Caco-2 (cell line): ENCODE measurements at regions not wholly inside any gene's neighbourhood (a gene's known extent, or its start where the extent isn't known, plus 50 kb on each side); places are given as distances from the start of the nearest gene placed in this dataset.

Experiments
- BruUV-seq: library from RNA; stranded (reverse); fragments of 400-500 nt; replicated peaks from 2 replicates; lab custom pipeline; 2021; lab: Mats Ljungman, UMichigan
- CTCF ChIA-PET: fragments of 300-600 bp; sonication (Branson Sonifier 250); formaldehyde crosslinking; loops from one replicate; lab custom pipeline; 2022; ENCODE audit warnings: antibody characterized with exemption; lab: Charles Lee
- POLR2A ChIA-PET: fragments of 300-600 bp; sonication (Branson Sonifier 250); formaldehyde crosslinking; loops from one replicate; lab custom pipeline; 2022; ENCODE audit warnings: antibody characterized with exemption; lab: Charles Lee
- DNase-seq, 2 experiments: peaks; one replicate each; pipeline versions ENCODE4 v3.0.0 to v3.0.0-alpha.2; 2020 to 2022
- H3K27me3 ChIP-seq: replicated peaks from 2 replicates; pipeline ENCODE4 v1.6.0; 2011; ENCODE audit warnings: low read length; ENCODE audit not compliant: control insufficient read depth, insufficient read depth
- H3K36me3 ChIP-seq: 2 replicates; pipeline ENCODE4 v1.5.1; 2011; ENCODE audit warnings: low read length; ENCODE audit not compliant: control insufficient read depth, insufficient read depth
- H3K4me1 ChIP-seq: fragments of 250-450 bp; sonication (Bioruptor Pico); 2 replicates; pipeline ENCODE4 v1.5.1; 2020; ENCODE audit warnings: mild to moderate bottlenecking
- H3K4me3 ChIP-seq: 2 replicates; pipeline ENCODE4 v1.5.1; 2011; ENCODE audit warnings: low read depth, mild to moderate bottlenecking, control low read depth, low read length
- H3K9me3 ChIP-seq: fragments of 250-450 bp; sonication (Bioruptor Pico); 2 replicates; pipeline ENCODE4 v1.5.1; 2020; ENCODE audit warnings: mild to moderate bottlenecking, moderate library complexity
- H3K27ac Mint-ChIP-seq: one replicate; pipeline ENCODE4 v1.8.0; 2022; ENCODE audit warnings: mixed read lengths; ENCODE audit not compliant: unreplicated experiment
- H3K27me3 Mint-ChIP-seq: one replicate; pipeline ENCODE4 v1.8.0; 2022; ENCODE audit warnings: mixed read lengths; ENCODE audit not compliant: insufficient read depth, unreplicated experiment
- H3K36me3 Mint-ChIP-seq: one replicate; pipeline ENCODE4 v1.8.0; 2022; ENCODE audit warnings: mild to moderate bottlenecking, mixed read lengths; ENCODE audit not compliant: insufficient read depth, unreplicated experiment
- H3K4me1 Mint-ChIP-seq: one replicate; pipeline ENCODE4 v1.8.0; 2022; ENCODE audit warnings: low read depth, mixed read lengths; ENCODE audit not compliant: unreplicated experiment
- H3K4me3 Mint-ChIP-seq: one replicate; pipeline ENCODE4 v1.8.0; 2022; ENCODE audit warnings: mild to moderate bottlenecking, moderate library complexity, mixed read lengths; ENCODE audit not compliant: unreplicated experiment
- H3K9me3 Mint-ChIP-seq: one replicate; pipeline ENCODE4 v1.8.0; 2022; ENCODE audit warnings: mixed read lengths; ENCODE audit not compliant: unreplicated experiment
- intact Hi-C: fragments of 100-400 bp; cut with micrococcal nuclease; formaldehyde crosslinking; loops from one replicate; pipeline ENCODE4 v1.10.0; 2022; ENCODE audit not compliant: unreplicated experiment
- TF ChIP-seq, protein P1 (sequence below), 2 experiments: fragments of 200-600 bp in 1 of 2; IDR thresholded peaks; 1 replicate in 1 of 2; 2 replicates in 1 of 2; pipeline versions ENCODE4 v1.5.1 to v1.8.0; 2011 to 2022; ENCODE audit warnings: antibody characterized with exemption in 1 of 2, control low read depth in 1 of 2, inconsistent platforms in 1 of 2, low read depth in 1 of 2, low read length in 1 of 2, mild to moderate bottlenecking in 1 of 2, moderate library complexity in 1 of 2; ENCODE audit not compliant: insufficient read depth in 1 of 2, severe bottlenecking in 1 of 2, unreplicated experiment in 1 of 2

DNA sequence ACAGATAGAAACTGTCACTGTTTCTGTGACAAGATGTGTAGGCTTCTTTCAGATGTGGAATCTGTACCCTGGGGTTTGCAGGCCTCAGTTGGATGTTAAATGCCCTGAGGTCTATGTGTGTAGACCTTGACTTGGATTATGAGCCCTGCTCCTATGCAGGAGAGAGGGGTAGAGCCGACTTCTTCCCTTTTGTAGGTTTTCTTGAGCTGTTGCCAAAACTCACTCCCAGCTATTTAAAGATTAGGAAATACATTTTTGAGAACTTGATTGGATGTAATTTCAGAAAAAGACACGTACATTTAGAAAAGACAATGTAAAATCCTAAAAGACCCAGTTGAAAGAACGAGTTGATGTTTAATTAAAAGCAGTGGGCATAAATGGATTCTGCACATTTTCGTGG is 374.8 kb downstream of the SLC4A3 start:
- H3K36me3 ChIP-seq = no peaks in the 10 kb centered on the region
- BruUV-seq = no TSS peak
- peaks cover 19% of the 10 kb centered on the region for H3K4me1 Mint-ChIP-seq
- no peak overlapping the region for H3K4me3 Mint-ChIP-seq
- no peak for DNase-seq
- H3K9me3 ChIP-seq = no peaks in the 10 kb centered on the region
- no peak overlapping the region for H3K4me3 ChIP-seq
- H3K9me3 Mint-ChIP-seq = no peaks in the 10 kb centered on the region
- CTCF ChIA-PET = no interaction called here
- H3K4me1 ChIP-seq = 0 out of 2 replicates have a peak, but pooled peaks cover 9% of the 10 kb centered on the region
- H3K36me3 Mint-ChIP-seq = peaks cover 6% of the 10 kb centered on the region
- peaks cover 3% of the 10 kb centered on the region for H3K27me3 Mint-ChIP-seq
- POLR2A ChIA-PET = no interaction called here
- TF ChIP-seq, protein P1, sequence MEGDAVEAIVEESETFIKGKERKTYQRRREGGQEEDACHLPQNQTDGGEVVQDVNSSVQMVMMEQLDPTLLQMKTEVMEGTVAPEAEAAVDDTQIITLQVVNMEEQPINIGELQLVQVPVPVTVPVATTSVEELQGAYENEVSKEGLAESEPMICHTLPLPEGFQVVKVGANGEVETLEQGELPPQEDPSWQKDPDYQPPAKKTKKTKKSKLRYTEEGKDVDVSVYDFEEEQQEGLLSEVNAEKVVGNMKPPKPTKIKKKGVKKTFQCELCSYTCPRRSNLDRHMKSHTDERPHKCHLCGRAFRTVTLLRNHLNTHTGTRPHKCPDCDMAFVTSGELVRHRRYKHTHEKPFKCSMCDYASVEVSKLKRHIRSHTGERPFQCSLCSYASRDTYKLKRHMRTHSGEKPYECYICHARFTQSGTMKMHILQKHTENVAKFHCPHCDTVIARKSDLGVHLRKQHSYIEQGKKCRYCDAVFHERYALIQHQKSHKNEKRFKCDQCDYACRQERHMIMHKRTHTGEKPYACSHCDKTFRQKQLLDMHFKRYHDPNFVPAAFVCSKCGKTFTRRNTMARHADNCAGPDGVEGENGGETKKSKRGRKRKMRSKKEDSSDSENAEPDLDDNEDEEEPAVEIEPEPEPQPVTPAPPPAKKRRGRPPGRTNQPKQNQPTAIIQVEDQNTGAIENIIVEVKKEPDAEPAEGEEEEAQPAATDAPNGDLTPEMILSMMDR (IDR thresholded peaks at IDR 0.05; ENCODE audit: insufficient read depth in 1 of 2, low read depth in 1 of 2, low read length in 1 of 2, severe bottlenecking in 1 of 2, unreplicated experiment in 1 of 2) = no peak
- intact Hi-C loops = no loop called here
- no peaks in the 10 kb centered on the region for H3K27me3 ChIP-seq
- H3K27ac Mint-ChIP-seq = no peak overlapping the region

GRCh38 chr2:220002699-220003098 is 375.3 kb downstream of the SLC4A3 start:
- BruUV-seq = no TSS peak
- POLR2A ChIA-PET = no interaction called here
- H3K27me3 ChIP-seq = no peaks in the 10 kb centered on the region
- 0 out of 2 replicates have a peak, but pooled peaks cover 9% of the 10 kb centered on the region for H3K4me1 ChIP-seq
- no peak for DNase-seq
- no peak overlapping the region for H3K4me3 ChIP-seq
- Mint-ChIP-seq H3K27ac (no peak overlapping the region), H3K9me3 (no peaks in the 10 kb centered on the region), H3K4me1 (peaks cover 19% of the 10 kb centered on the region), H3K27me3 (peaks cover 3% of the 10 kb centered on the region), H3K36me3 (peaks cover 6% of the 10 kb centered on the region), H3K4me3 (no peak overlapping the region)
- TF ChIP-seq, protein P1 (IDR thresholded peaks at IDR 0.05; ENCODE audit: insufficient read depth in 1 of 2, low read depth in 1 of 2, low read length in 1 of 2, severe bottlenecking in 1 of 2, unreplicated experiment in 1 of 2) = no peak
- H3K9me3 ChIP-seq = no peaks in the 10 kb centered on the region
- intact Hi-C loops = no loop called here
- CTCF ChIA-PET = no interaction called here
- H3K36me3 ChIP-seq = no peaks in the 10 kb centered on the region

GRCh38 chr2:220005362-220005761 is 377.9 kb downstream of the SLC4A3 start:
- BruUV-seq = no TSS peak
- Mint-ChIP-seq H3K27ac (no peak overlapping the region), H3K9me3 (no peaks in the 10 kb centered on the region), H3K36me3 (peaks cover 1% of the 10 kb centered on the region), H3K4me3 (no peak overlapping the region), H3K27me3 (peaks cover 6% of the 10 kb centered on the region), H3K4me1 (peaks cover 10% of the 10 kb centered on the region)
- Histone ChIP-seq H3K9me3 (no peaks in the 10 kb centered on the region), H3K36me3 (no peaks in the 10 kb centered on the region), H3K27me3 (no peaks in the 10 kb centered on the region), H3K4me1 (0 out of 2 replicates have a peak, but pooled peaks cover 4% of the 10 kb centered on the region), H3K4me3 (no peak overlapping the region)
- POLR2A ChIA-PET = no interaction called here
- CTCF ChIA-PET = interaction anchor here (0.6 kb wide), 1 partner anchor 119 kb away, joined by 4 read pairs; no protein-coding TSS in a partner anchor
- intact Hi-C loops = no loop called here
- no peak for DNase-seq
- TF ChIP-seq, protein P1 (IDR thresholded peaks at IDR 0.05; ENCODE audit: insufficient read depth in 1 of 2, low read depth in 1 of 2, low read length in 1 of 2, severe bottlenecking in 1 of 2, unreplicated experiment in 1 of 2) = no peak
